ENCODE measurements at regions not wholly inside any gene's neighbourhood (a gene's known extent, or its start where the extent isn't known, plus 50 kb on each side); places are given as distances from the start of the nearest gene placed in this dataset.
"Not testable (repeated sequence)": the region's sequence is repeated elsewhere in the genome, so short reads cannot be mapped to it uniquely, and the experiment has no call there.

- intact Hi-C loops (cut with DNase I; ENCODE audit: low total_unique reads), result no loop called here
- no peak for DNase-seq
- Histone ChIP-seq H3K27me3 (no peaks in the 10 kb centered on the region), H3K36me3 (no peaks in the 10 kb centered on the region), H3K4me1 (peaks cover 0 to 37% (median 12%) of the 10 kb centered on the region in 4 donors), H3K4me3 (no peak overlapping the region), H3K27ac (no peak overlapping the region), H3K9me3 (no peaks in the 10 kb centered on the region)
- TF ChIP-seq, protein P1, sequence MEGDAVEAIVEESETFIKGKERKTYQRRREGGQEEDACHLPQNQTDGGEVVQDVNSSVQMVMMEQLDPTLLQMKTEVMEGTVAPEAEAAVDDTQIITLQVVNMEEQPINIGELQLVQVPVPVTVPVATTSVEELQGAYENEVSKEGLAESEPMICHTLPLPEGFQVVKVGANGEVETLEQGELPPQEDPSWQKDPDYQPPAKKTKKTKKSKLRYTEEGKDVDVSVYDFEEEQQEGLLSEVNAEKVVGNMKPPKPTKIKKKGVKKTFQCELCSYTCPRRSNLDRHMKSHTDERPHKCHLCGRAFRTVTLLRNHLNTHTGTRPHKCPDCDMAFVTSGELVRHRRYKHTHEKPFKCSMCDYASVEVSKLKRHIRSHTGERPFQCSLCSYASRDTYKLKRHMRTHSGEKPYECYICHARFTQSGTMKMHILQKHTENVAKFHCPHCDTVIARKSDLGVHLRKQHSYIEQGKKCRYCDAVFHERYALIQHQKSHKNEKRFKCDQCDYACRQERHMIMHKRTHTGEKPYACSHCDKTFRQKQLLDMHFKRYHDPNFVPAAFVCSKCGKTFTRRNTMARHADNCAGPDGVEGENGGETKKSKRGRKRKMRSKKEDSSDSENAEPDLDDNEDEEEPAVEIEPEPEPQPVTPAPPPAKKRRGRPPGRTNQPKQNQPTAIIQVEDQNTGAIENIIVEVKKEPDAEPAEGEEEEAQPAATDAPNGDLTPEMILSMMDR (IDR thresholded peaks at IDR 0.05), result no peak
Observed at GRCh38 chr18:14970027-14970426, 222.1 kb downstream of the ANKRD30B start.

DNA sequence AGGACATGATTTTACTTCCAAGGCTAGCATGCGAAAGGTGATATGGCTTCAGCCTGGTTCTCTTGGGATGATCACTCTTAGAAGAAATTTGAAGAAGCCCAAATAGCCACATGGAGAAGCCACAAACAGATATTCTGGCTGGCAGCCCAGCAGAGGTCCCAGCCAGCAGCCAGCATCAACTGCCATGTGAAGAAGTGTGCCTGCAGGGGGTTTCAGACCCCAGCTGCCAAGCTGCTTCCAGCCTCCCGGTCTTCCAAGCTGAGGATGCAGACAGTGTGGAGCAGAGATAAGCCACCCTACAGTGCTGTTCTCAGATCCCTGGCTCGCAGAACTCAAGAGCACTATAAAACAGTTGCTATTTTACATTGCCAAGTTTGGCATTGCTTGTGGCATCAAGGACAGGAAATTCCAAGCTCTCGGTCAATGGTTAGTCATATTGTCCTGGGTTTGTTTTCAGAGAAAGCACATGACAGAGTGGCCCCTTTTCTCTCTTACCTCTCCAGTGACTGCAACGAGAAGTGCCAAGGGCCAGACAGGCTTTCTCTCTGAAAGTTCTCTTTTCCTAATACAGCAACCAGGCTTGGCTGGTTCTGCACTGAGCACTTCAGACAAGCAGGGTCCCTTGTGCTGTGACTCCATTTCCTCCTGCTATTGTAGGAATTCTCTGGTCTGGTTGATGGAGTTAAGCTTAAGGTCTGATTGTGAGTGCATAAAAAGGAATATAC is 223.7 kb downstream of the ANKRD30B start:
- Histone ChIP-seq H3K9me3 (no peaks in the 10 kb centered on the region), H3K27ac (no peak overlapping the region), H3K36me3 (no peaks in the 10 kb centered on the region), H3K4me1 (peaks cover 0 to 37% (median 12%) of the 10 kb centered on the region in 4 donors), H3K27me3 (no peaks in the 10 kb centered on the region), H3K4me3 (no peak overlapping the region)
- TF ChIP-seq, protein P1 (IDR thresholded peaks at IDR 0.05), result no peak
- intact Hi-C loops (cut with DNase I; ENCODE audit: low total_unique reads), result no loop called here
- no peak for DNase-seq

DNA sequence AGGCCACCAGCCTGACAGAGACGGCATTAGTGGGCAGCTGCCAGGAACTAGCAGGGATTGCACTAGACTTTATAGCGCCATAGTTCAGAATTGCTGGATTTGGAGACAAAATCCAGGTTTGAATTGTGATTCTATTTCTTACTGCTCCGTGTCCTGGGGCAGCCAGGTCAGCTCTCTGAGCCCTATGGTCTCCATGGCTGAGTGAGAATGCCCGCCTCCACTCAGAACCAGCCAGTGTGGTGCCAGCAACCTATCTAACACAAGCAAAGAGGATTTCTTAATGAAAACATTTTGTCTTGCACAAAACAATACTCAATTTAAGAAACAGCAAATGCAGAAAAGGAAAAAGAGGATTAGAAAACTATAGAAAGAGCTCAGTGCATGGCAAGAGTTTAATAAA is 225.4 kb downstream of the ANKRD30B start:
- H3K27me3 ChIP-seq; intact Hi-C loops (cut with DNase I; ENCODE audit: low total_unique reads); H3K9me3 ChIP-seq; H3K4me3 ChIP-seq; H3K27ac ChIP-seq; H3K36me3 ChIP-seq; DNase-seq: not testable (repeated sequence)
- H3K4me1 ChIP-seq, result peaks cover 0 to 37% (median 12%) of the 10 kb centered on the region in 4 donors

DNA sequence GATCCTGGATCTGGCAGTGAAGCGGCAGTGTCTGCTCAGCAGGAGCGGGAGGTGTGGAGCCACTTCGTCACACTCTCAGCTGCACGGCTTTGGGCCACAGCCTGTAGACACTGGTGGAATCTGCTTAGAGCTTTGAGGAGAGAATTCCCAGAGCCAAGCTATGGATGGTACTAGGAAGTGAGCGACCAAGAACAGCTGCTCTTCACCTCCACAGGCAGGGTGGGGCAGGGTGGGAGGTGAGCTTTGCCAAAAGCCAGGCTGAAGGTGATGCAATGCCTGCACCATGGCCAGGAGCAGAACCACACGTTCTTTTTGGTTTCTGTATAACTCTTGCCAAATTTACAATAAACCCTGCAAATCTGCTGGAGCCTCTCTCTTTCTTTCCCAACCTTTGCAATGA is 226.1 kb downstream of the ANKRD30B start:
- DNase-seq, result no peak
- Histone ChIP-seq H3K4me1 (peaks cover 0 to 37% (median 12%) of the 10 kb centered on the region in 4 donors), H3K36me3 (no peaks in the 10 kb centered on the region), H3K27me3 (no peaks in the 10 kb centered on the region), H3K9me3 (no peaks in the 10 kb centered on the region), H3K4me3 (no peak overlapping the region), H3K27ac (no peak overlapping the region)
- intact Hi-C loops (cut with DNase I; ENCODE audit: low total_unique reads), result no loop called here
- TF ChIP-seq, protein P1 (IDR thresholded peaks at IDR 0.05), result no peak

- intact Hi-C loops (cut with DNase I; ENCODE audit: low total_unique reads), result no loop called here
- no peak overlapping the region for H3K4me3 ChIP-seq
- DNase-seq, result no peak
- H3K27ac ChIP-seq, result no peak overlapping the region
- TF ChIP-seq, protein P1 (IDR thresholded peaks at IDR 0.05), result no peak
- H3K36me3 ChIP-seq, result no peaks in the 10 kb centered on the region
- no peaks in the 10 kb centered on the region for H3K27me3 ChIP-seq
- H3K9me3 ChIP-seq, result no peaks in the 10 kb centered on the region
- H3K4me1 ChIP-seq, result peaks cover 0 to 37% (median 12%) of the 10 kb centered on the region in 4 donors
Observed at GRCh38 chr18:14974576-14974975, 226.6 kb downstream of the ANKRD30B start.

GRCh38 chr18:14975431-14975830 is 227.5 kb downstream of the ANKRD30B start:
- no peak for DNase-seq
- TF ChIP-seq, protein P1 (IDR thresholded peaks at IDR 0.05), result no peak
- Histone ChIP-seq H3K36me3 (no peaks in the 10 kb centered on the region), H3K4me1 (peaks cover 0 to 36% (median 12%) of the 10 kb centered on the region in 4 donors), H3K27ac (no peak overlapping the region), H3K9me3 (no peaks in the 10 kb centered on the region), H3K27me3 (no peaks in the 10 kb centered on the region), H3K4me3 (no peak overlapping the region)
- intact Hi-C loops (cut with DNase I; ENCODE audit: low total_unique reads), result no loop called here
